SIG-M5 treated with dmso at 0.1 percent for 504 hours (cell line): ENCODE measurements at regions not wholly inside any gene's neighbourhood (a gene's known extent, or its start where the extent isn't known, plus 50 kb on each side); places are given as distances from the start of the nearest gene placed in this dataset.
A peak's percentile ranks its signal among the peaks of the same experiment; 100 is the strongest.

Source experiments
- DNase-seq: peaks from one replicate; lab custom pipeline; 2025; ENCODE audit not compliant: unreplicated experiment; lab: John Stamatoyannopoulos, UW

- DNase-seq, result no peak
Measured at GRCh38 chr3:71893702-71894479, 108.9 kb upstream of the PROK2 start.

GRCh38 chr3:71893122-71893521 lies 108.2 kb upstream of the PROK2 start:
- no peak for DNase-seq

GRCh38 chr3:71891483-71891882 lies 106.5 kb upstream of the PROK2 start:
- no peak for DNase-seq

GRCh38 chr3:71890356-71890931 lies 105.5 kb upstream of the PROK2 start:
- no peak for DNase-seq

- DNase-seq, result no peak
Measured at GRCh38 chr3:71887256-71887655, 102.3 kb upstream of the PROK2 start.

- no peak for DNase-seq
Measured at GRCh38 chr3:71885006-71885405, 100.1 kb upstream of the PROK2 start.

GRCh38 chr3:71881732-71882131 lies 96.8 kb upstream of the PROK2 start:
- no peak for DNase-seq

- DNase-seq, result no peak
Measured at GRCh38 chr3:71881041-71881440, 96.1 kb upstream of the PROK2 start.

GRCh38 chr3:71879089-71879488 lies 94.1 kb upstream of the PROK2 start:
- no peak for DNase-seq

GRCh38 chr3:71876135-71877105 lies 91.5 kb upstream of the PROK2 start:
- no peak for DNase-seq

GRCh38 chr3:71875461-71875947 lies 90.6 kb upstream of the PROK2 start:
- peak; percentile 50 for DNase-seq

GRCh38 chr3:71874618-71875017 lies 89.7 kb upstream of the PROK2 start:
- no peak for DNase-seq

GRCh38 chr3:71873093-71873611 lies 88.2 kb upstream of the PROK2 start:
- DNase-seq, result no peak

GRCh38 chr3:71872256-71872655 lies 87.3 kb upstream of the PROK2 start:
- no peak for DNase-seq

- DNase-seq, result no peak
Measured at GRCh38 chr3:71870966-71871512, 86.1 kb upstream of the PROK2 start.

- DNase-seq, result no peak
Measured at GRCh38 chr3:71868876-71869275, 83.9 kb upstream of the PROK2 start.

- no peak for DNase-seq
Measured at GRCh38 chr3:71865727-71866126, 80.8 kb upstream of the PROK2 start.

- DNase-seq, result no peak
Measured at GRCh38 chr3:71863563-71864190, 78.7 kb upstream of the PROK2 start.

- DNase-seq, result no peak
Measured at GRCh38 chr3:71862371-71863140, 77.6 kb upstream of the PROK2 start.

GRCh38 chr3:71859123-71859519 lies 74.2 kb upstream of the PROK2 start:
- DNase-seq, result peak; percentile 82
